NCI-H1694 (cell line): ENCODE measurements at regions not wholly inside any gene's neighbourhood (a gene's known extent, or its start where the extent isn't known, plus 50 kb on each side); places are given as distances from the start of the nearest gene placed in this dataset.
A peak's percentile ranks its signal among the peaks of the same experiment; 100 is the strongest.
"Not testable (repeated sequence)": the region's sequence is repeated elsewhere in the genome, so short reads cannot be mapped to it uniquely, and the experiment has no call there.

Experiments
- DNase-seq: peaks from one replicate; lab custom pipeline; 2025; lab: John Stamatoyannopoulos, UW

- no peak for DNase-seq
Measured at GRCh38 chr15:39250001-39250400, 330.9 kb upstream of the THBS1 start.

- no peak for DNase-seq
Measured at GRCh38 chr15:39250460-39251186, 330.3 kb upstream of the THBS1 start.

DNA sequence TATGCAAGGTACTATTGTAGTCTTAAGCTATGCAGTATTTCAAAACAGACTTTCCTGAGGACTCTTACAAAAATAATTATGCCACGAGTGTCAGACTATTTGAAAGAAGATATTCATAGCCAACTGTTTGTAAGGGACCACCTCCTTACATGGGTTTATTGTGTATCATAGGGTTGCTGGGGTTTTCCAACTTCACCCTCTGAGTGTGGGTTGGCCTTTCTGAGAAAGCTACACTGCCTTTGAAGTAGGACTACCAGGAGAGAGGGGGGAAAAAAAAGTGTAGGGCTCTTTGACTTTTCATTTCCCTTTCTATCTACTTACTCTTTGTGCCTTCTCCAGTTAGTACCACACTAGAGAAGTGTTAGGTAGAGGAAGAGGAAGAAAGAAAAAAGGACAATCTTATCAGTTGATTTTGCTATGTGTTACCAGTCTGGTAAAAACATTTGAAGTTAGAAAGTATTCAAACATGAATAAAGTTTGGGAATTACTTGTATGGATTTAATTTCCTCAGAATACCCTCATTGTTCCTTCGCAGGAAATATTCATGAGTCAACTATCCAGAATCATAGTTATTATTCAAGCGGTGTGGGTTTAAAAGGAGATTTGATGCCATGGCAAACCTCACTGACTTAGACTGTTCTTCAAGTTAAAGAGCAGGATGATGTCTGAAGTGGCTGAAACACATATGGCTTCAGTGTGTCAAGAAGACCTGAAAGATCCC, 329.3 kb upstream of the THBS1 start:
- DNase-seq, result no peak

GRCh38 chr15:39252134-39252470, 328.8 kb upstream of the THBS1 start:
- DNase-seq, result no peak

DNA sequence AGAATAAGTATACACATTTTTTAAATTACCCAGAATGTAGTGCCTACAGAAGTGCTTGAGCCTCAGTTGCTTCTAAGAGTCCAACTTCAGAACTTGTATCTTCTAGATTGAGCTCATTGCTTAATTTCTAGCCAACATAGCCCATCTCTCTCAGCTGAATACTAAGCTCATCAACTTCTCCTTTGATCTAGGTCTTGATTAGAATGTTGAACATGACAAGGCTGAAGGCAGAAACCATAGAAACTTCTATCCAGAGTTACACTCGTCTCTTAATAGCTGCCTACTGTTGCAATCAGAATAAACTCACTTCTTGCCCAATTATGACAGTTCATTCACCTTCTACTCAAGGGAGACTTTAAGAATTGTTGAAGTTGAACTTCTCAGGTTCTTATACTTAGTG, 327.3 kb upstream of the THBS1 start:
- no peak for DNase-seq

DNA sequence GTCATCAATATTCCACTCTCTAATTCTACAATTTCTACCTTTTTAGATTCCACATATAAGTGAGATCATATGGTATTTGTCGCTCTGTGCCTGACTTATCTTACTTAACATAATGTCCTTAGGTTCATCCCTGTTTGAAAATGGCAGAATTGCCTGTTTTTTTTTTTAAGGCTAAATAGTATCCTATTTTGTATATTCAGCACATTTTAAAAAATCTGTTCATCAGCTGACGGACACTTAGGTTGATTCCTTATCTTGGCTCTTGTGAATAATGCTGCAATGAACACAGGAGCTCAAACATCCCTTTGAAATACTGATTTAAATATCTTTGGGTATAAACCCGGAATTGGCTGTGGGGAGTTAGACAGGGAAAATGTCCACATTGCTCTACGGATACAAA, 326.7 kb upstream of the THBS1 start:
- no peak for DNase-seq

DNA sequence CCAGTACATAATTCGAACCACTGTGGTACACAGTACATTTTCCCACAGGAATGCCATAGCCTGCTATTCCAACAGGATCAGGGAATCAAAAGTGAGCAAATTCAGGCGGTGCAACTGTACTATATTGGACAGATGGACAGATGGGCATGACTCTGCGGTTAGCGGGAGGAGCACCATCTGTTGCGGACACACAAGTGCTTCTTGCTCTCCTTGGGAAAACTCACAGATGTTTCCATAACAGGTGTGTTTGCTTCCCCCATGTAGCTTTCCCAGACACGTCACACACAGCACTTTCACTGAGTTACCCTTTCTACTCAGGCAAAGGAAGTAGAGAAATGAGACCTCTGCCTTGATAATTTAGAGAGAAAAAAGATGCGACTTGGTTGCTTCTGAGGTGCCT, 325.1 kb upstream of the THBS1 start:
- DNase-seq, result peak; percentile 17

DNA sequence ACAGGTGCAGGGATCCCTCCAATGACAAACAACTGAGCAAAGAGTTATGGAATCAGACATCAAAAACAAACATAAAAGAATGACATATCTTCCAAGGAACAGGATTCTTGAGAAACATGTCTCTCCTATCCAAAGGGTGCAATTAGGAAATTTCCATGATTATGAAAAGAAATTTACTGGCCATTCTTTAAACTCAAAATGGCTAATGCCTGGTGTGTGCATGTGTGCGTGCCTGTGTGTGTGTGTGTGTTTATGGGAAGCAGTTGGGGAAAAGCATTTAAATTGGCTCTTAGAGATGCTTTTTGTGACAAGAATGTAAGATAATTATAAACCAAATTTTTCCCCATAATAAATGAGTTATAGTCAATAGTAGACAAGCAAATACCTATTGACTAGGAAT, 320.5 kb upstream of the THBS1 start:
- DNase-seq, result no peak

GRCh38 chr15:39260791-39261190, 320.1 kb upstream of the THBS1 start:
- DNase-seq, result no peak

DNA sequence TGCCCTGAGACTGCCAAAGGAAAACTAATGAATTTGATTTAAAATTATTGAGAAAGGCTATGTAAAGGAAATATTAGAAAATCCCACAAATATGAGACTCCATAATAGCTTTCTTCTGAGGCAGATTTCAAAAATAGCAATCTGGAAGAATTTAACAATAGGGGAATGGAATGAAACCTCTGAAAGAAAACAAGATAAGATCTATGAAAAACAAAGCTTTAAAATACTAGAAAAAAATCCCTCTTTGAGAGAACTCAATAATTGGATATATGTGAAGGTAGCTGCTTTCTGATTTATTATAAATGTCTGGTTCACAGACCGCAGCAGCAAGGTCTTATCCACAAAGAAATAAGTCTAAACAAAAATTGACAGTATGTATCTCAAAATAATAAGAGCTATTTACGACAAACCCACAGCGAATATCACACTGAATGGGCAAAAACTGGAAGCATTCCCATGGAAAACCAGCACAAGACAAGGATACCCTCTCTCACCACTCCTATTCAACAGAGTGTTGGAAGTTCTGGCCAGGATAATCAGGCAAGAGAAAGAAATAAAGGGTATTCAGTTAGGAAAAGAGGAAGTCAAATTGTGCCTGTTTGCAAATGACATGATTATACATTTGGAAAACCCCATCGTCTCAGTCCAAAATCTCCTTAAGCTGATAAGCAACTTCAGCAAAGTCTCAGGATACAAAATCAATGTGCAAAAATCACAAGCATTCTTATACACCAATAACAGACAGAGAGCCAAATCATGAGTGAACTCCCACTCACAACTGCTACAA, 319.3 kb upstream of the THBS1 start:
- not testable (repeated sequence) for DNase-seq

GRCh38 chr15:39262995-39263772, 317.7 kb upstream of the THBS1 start:
- DNase-seq, result not testable (repeated sequence)

DNA sequence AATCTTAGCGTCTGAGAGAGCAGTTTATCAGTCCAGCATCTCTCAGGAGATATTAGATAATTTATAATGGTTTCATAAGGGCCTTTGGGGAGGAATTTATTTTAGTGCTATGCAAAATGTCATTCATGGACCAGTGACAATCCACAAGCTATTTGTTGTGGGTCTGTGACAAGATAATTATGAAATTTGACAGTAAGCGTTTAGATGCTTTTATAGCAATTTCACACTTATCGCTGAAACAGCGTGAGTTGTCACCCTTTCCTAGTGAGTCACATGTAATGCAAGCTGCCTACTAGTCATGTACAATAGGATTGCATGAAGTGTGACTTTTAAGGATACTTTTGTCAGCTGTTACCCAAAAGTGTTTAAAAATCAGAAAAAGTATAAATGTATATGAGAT, 315.6 kb upstream of the THBS1 start:
- DNase-seq, result no peak

DNA sequence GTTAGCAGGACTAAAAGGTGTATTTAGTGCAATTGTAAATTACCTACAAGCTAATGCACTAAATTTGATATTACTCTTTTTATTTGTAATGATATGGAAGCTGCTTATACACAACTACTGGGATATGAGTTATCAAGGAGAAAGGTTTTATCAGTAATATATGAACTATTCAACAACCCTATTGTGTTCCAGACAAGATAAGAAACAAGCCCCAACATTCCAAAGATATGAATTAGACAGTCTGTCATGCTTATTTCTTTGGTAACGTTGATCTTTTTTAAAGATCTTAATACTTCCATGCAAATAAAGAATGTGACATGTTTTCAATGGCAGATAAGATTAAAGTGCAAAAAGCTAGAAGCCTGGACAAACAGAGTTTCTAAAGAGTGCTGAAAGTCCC, 314.0 kb upstream of the THBS1 start:
- DNase-seq, result no peak

GRCh38 chr15:39267685-39268084, 313.2 kb upstream of the THBS1 start:
- no peak for DNase-seq

- no peak for DNase-seq
Measured at GRCh38 chr15:39269352-39269751, 311.5 kb upstream of the THBS1 start.

- DNase-seq, result no peak
Measured at GRCh38 chr15:39269821-39270220, 311.1 kb upstream of the THBS1 start.

- DNase-seq, result no peak
Measured at GRCh38 chr15:39270221-39270855, 310.5 kb upstream of the THBS1 start.

GRCh38 chr15:39270934-39271333, 309.9 kb upstream of the THBS1 start:
- DNase-seq, result no peak

DNA sequence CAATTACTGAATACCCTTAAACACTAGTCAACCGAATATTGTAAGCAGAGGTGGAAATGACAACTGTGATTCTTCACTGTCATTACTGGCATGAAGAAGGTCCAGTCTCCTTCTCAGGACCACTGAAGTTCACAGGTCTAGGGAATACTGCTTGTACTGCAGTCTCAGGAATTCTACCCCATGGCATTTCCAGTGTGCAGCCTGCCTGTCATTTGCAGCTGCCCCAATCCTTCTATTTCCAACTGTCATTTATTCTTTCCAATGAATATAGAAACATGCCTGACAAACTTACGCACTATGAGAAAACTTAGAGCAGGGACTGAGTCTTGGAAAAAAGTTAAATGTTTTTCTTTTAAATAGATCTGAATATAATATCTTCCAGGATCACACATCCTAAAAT, 308.0 kb upstream of the THBS1 start:
- DNase-seq, result no peak

- no peak for DNase-seq
Measured at GRCh38 chr15:39273717-39274411, 307.0 kb upstream of the THBS1 start.

DNA sequence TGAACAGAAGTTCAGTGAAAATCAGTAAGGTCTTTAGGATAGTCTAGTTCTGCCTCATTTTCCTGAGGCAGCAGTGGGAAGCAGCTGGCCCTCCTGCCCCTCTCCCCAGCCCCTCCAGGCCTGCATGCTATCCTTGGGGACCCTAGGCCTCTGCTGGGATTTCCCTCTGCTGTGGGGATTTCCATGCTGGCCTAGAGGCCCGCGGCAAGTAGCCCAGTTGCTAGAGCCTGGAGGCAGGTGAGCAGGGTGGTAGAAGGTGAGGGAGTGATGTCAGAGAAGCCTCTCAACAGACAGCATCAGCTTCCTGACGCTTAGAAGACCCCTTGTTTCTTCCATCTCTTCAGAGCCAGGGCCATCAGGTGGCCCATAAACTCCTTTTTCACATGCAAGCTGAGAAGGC, 305.8 kb upstream of the THBS1 start:
- DNase-seq, result no peak
